ENCODE measurements at regions not wholly inside any gene's neighbourhood (a gene's known extent, or its start where the extent isn't known, plus 50 kb on each side); places are given as distances from the start of the nearest gene placed in this dataset.

GRCh38 chr5:172588380-172588779 is 52.7 kb upstream of the NEURL1B start:
- DNase-seq (ENCODE audit: low spot score), result no peak

GRCh38 chr5:172587061-172587405 is 54.0 kb upstream of the NEURL1B start:
- DNase-seq (ENCODE audit: low spot score), result no peak

- no peak for DNase-seq (ENCODE audit: low spot score)
These were observed 54.7 kb upstream of the NEURL1B start for GRCh38 chr5:172586125-172587060.

DNA sequence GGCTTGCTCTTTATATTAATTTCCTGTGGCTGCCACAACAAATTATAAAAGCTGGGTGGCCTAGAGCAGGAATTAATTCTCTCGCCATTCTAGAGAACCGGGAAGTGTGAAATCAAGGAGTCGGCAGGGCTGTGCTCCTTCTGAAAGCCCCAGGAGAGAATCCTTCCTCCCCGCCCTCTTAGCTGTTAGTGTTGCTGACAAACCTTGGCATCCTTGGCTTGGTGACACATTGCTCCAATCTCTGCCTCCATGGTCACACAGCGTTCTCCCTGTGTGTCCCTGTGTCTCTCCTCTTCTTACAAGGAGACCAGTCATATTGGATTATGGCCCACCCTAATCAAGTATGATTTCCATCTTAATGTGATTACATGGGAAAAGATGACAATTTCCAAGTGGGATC is 55.9 kb upstream of the NEURL1B start:
- no peak for DNase-seq (ENCODE audit: low spot score)

DNA sequence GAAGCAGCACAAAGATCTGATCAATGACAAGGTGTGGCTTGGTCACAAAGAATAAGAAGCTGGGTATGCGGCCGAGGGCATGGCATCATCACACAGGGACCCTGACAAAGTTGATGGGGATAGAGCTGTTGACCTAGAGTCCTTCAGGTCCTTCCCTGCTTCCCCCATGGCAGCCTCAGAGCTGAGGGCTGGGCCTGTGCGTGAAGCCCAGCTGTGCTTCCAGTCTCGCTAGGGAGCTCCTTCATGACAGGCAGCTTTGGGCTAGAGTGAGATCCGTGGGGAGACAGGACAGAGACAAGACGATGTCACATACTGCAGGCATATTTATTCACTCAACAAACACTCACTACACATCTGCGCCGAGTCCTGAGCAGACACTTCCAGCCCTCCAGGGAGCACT is 56.4 kb upstream of the NEURL1B start:
- no peak for DNase-seq (ENCODE audit: low spot score)

DNA sequence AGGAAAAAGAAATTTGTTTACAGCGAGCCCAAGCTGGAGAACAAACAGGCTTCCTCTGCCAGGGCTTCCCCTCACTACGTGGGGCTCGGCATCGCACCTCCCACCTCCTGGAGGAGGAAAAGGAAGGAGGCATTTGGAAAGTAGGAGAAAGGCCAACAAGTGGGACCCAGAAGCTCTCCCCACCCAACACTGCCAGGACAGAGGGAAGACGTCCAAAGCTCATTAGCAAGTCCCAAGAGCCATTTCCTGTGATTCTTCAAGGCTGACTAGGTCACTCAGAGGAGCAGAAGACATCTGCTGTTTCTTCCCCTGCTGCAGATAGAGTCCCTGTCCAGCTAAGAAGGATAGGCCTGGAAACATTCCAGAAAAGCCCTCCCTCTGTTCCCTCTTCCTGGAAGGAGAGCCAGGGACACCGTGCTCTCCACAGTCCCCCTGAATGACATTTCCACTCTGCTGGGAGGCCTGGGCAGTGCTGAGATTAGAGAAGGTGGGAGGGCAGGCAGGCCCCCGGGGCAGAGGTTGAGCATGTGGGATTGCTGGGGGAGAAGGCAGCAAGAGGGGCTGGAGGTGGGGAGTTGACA is 57.0 kb upstream of the NEURL1B start:
- DNase-seq (ENCODE audit: low spot score), result no peak

DNA sequence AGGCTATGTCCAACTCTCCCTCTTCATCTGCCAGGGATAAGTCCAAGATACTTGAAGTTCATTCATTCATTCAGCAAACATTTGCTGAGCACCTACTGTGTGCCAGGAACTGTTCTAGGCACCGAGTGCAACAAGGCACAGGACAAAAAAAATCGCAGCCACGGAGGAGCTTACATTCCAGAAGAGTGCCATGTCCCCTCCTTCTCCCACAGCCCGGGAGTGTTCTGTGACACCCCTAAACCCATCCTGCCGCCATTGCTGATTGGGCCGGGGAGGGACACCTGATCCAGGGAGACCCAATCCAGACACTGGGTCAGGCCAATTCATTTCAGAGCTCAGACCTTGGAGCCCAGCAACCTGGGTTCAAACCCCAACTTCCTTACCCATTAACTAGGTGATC is 58.1 kb upstream of the NEURL1B start:
- DNase-seq (ENCODE audit: low spot score), result no peak

GRCh38 chr5:172581315-172581714 is 59.7 kb upstream of the NEURL1B start:
- DNase-seq (ENCODE audit: low spot score), result no peak

DNA sequence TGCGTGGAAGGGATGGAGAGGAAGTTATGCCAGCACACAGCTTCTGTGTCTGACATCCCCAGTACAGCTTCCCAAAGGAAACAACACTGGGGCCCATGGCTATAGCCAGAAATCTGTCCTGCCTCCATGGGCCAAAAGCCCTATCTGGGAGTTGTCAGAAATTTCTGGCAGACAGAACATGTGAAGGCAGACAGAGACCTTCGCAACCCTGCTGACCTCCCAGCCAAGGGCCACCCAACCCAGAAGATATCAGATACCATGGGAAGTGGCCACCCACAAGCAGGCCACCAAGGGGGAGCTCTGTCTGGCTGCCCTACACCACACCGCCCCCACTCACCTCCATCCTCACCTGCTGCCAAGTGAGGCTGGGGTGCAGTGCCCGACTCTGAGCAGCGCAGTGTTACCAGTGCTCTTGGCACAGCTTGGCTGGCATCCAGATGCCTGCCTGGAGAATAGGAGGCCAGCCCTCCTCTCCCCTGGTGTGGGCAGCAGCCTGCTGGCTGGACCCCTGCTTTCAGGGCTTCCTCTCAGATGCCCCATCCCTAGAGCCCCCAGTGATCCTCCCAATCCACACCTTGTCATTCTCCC is 61.6 kb upstream of the NEURL1B start:
- no peak for DNase-seq (ENCODE audit: low spot score)

DNA sequence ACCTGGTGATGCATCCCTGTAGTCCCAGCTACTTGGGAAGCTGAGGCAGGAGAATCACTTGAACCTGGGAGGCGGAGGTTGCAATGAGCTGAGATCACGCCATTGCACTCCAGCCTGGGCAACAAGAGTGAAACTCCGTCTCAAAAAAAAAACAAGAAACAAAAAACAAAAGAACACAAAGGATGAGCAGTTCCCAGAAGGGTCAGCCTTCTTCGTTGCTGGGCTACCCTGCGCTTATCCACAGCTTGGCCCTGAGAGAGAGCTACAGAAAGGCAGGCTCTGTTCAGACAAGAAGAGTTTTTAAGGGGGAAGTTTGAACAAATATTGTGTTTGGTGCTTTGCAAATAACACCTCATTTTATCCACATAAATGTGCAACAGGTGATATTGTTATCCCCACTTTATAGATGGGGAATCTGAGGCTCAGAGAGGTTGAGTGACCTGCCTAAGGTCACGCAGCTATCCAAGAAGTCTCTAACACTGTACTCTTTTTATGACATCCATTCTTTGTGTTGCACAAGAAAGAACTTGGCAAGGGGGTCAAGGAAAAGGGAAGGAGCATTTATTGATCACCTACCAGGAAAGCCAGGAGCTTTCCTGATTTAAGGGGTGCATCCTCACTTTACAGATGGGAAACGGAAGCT is 63.7 kb upstream of the NEURL1B start:
- no peak for DNase-seq (ENCODE audit: low spot score)

DNA sequence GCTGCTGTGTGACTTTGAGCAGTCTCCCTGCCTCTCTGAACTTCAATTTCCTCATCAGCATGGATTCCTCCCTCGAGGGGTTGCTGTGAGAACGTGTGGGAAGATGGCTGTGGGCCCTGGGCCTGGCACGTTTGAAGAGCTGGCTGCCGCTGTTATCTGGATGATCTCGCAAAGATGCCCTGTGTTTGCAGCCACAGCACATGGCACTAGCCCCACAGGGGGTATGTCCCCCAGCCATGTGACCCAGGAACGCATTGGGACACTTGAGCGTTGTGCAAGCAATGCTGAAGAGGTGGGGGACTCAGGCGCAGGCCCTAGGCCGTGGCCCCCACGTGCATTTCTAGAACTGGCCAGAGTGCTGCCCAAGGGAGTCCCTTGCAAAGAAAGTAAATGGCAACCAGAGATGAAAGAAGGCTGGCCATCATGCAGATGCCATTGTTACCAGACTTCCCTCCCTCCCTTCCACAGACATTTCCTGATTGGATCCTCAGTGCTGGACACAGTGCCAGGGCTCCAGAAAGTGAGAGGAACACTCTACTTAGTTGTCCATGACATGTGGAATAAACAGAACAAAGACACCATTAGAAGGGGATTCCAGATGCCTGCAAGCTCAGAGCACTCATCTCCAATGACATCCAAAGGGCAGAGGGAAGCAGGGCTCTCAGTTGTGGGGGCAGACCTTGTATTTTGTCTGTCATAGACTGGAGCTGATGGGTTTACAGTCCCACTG is 65.1 kb upstream of the NEURL1B start:
- no peak for DNase-seq (ENCODE audit: low spot score)

GRCh38 chr5:172575416-172575815 is 65.6 kb upstream of the NEURL1B start:
- DNase-seq (ENCODE audit: low spot score), result no peak

DNA sequence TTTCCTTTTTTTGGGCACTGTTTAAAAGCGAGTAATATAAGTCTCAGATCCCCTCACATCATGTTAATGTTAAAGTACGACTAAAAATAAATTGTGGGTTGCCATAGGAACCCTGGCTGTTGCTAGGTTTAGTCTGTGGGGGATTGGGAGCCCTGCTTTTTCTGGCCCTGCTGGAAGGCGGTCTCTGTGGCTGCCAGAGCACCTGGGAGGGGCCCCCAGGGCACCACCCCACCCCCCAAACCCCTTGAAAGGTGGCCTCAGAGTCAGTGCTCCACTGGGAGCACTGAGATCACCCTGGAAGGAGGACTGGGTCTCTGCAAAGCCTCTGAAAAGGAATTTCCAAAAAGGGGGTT is 66.2 kb upstream of the NEURL1B start:
- DNase-seq (ENCODE audit: low spot score), result peak; percentile 20

DNA sequence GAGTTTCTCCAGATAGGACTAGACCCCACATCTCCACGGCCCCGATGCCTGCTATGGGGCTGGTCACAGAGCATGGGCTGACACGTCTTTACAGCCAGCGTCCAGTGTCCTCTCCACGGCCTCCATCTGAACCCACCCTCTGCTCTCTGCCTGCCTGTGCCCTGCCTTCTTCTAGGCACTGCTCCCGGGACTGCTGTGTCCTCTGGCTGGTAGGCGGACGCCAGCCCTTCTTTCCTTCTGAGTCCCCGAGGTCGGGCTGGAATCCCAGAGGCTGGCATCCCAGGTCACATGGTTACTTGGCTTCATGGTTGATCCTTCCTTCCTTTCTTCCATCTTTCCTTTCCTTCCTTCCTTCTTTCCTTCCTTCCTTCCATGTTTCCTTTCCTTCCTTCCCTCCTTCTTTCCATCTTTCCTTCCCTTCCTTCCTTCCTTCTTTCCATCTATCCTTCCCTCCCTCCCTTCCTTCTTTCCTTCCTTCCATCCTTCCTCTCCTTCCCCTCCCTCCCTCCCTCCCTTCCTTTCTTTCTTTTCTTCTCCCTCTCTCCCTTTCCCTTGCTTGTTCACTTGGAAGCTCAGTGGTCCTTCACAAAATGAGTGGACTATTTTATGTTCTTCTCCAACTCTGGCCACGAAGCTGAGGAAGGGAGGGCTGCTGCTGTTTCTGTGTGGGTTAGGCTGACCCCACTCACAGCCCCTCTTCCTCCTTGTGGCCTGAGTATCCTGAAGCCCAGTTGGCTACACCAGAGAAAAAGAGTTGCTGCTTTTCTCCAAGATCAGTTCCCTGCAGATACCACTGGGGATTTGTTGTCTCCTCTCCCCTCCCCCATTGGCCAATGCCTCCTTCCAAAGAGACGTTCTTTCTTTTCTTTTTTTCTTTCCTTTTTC is 66.8 kb upstream of the NEURL1B start:
- DNase-seq (ENCODE audit: low spot score), result no peak

- DNase-seq (ENCODE audit: low spot score), result no peak
These were observed 67.8 kb upstream of the NEURL1B start for GRCh38 chr5:172573120-172573882.

DNA sequence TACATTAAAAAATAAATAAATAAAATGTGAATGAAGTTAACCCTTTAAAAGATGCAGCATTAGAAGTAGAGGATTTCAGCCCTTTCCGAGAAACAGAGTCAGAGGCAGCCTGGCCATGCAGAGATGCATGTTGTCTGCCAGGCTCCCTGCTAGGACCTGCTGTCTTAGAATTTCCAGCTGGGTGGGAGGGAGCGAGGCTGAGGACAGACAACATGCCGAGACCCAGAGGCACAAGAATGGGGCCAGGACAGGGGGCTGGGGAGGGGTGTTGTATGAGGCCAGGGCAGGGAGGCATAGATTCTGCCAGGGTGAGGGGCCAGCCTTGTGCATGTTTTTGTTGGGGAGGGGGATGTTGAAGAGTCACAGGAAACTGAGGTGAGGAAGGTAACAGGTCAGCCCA is 68.6 kb upstream of the NEURL1B start:
- DNase-seq (ENCODE audit: low spot score), result no peak

- no peak for DNase-seq (ENCODE audit: low spot score)
These were observed 69.2 kb upstream of the NEURL1B start for GRCh38 chr5:172571892-172572291.

DNA sequence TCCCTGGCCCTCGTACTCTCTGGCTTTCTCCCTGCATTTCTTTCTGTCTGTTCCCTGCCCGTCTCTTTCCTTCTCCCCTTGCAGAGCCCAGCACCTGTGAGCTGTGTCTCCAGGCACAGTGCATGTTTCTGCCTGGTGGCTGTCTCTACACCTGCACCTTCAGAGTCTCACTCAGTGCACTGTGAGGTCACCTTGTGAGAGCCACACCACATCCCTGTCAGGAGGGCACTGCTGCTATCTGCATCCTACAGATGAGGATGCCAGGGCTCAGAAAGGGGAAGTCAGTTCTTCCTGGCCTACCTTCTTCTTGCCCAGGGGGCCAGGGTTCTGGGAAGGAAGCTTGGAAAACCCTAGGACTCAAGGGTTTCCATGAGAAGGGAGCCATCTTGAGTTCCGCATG is 69.7 kb upstream of the NEURL1B start:
- peak; percentile 16 for DNase-seq (ENCODE audit: low spot score)

- no peak for DNase-seq (ENCODE audit: low spot score)
These were observed 70.3 kb upstream of the NEURL1B start for GRCh38 chr5:172570594-172571334.
